ENCODE measurements at regions not wholly inside any gene's neighbourhood (a gene's known extent, or its start where the extent isn't known, plus 50 kb on each side); places are given as distances from the start of the nearest gene placed in this dataset.
"Not testable (repeated sequence)": the region's sequence is repeated elsewhere in the genome, so short reads cannot be mapped to it uniquely, and the experiment has no call there.

DNA sequence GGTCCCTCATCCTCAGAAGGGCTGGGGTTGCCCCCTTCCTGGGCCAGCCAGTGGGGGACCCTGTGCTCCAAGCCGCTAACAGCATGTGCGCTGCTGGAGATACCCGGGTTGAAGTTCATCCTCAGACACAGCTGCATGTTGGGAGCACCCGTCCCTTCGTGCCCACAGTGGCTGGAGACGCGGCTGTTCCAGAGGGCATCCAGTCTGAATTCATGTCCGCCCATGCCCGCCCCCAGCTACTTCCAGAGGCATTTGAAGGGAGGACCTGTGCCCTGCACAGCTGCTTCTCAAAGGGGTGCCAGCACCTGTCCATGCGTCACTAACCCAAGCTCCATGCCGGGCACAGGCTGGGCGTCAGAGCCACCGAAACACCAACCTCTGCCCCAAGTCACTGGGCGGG is 68.1 kb upstream of the ADGRA1 start:
- no peak for DNase-seq

DNA sequence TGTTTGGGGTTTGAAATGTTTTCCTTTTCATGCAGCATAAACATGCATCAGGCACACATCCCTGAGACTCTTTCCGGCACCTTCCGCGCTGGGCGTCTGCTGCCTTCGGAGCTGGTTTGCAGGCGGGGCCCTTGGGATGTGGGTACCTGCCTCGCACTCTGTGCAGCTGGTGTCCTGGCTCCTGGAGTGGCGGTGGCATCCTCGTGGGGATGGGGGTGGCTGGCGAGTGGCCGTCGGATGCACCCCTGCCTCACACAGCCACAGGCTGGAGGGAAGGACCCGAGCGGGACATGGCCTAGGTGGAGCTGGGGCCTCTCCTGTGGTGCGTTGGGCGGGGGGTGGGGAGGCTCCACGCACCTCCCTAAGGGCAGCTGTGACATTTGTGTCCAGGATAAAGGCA is 68.5 kb upstream of the ADGRA1 start:
- no peak for DNase-seq

DNA sequence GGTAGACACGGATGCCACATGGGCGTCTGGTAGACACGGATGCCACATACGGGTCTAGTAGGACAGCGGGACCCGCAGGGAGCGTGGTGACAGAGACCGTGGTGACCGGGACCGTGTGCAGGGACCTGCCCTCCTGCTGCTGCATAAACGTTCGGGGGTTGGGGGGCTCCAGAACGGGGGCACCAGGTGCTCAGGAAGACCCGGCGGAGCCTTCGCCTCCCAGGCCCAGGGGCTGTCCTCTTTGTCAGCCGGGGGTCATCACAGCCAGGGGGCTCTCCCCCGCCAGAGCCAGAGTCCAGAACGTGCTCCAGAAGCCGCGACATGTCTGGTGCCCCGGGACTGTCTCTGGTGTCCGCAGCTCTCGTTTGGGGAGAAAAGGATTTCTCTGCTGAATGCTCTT is 69.2 kb upstream of the ADGRA1 start:
- DNase-seq = no peak

- no peak for DNase-seq
Observed at GRCh38 chr10:133017203-133017601, 70.5 kb upstream of the ADGRA1 start.

DNA sequence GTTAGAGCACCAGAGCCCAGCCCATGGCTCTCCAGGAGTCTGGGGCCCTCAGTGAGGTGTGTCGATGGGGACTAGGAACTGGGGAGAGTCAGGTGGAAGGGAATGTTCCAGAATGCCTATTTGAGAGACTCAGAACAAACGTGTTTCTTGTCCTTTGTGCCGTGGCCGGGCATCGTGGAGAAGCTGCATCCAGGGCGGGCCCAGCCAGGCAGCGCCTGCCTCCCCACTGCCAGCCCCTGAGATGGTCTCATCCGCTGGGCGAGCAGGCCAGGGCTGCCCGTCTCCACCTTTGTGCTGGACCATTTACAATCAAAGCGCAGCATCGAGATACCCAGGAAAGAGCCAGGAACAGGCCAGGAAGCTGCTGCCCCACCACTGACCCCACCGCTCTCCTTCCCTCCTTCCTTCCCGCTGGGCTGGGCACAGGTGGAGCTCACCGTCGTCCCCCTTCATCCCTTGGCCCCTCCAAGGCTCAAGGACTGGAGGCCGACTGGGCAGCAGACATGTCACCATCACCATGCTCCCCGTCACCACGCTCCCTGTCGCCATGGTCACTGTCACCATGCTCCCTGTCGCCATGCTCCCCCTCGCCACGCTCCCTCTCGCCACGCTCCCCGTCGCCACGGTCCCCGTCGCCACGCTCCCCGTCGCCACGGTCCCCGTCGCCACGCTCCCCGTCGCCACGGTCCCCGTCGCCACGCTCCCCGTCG is 71.1 kb upstream of the ADGRA1 start:
- DNase-seq = no peak

- no peak for DNase-seq
Observed at GRCh38 chr10:133015816-133016462, 71.8 kb upstream of the ADGRA1 start.

DNA sequence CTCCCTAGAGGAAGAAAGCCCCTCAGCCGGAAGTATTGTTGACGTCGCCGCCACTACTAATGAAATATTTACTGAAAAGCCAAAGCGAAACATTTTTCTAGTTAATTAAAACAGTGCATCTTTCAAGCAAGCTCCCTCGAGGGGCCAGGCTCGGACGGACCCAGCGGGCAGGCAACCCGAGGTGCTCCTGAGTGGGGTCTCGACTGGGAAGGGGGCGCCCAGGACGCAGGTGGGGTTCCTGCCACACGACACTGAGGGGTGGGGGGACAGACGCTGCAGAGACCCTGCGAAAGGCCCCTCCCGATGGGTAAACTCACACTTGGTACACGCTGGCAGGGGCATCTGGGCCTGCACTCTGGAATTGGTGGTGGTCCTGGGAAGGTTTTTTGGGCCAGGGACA is 72.4 kb upstream of the ADGRA1 start:
- no peak for DNase-seq

- DNase-seq = no peak
Observed at GRCh38 chr10:133014416-133015210, 72.2 kb upstream of the CFAP46 start.

GRCh38 chr10:133013463-133013862 is 71.1 kb upstream of the CFAP46 start:
- no peak for DNase-seq

GRCh38 chr10:133012573-133013359 is 70.4 kb upstream of the CFAP46 start:
- DNase-seq = no peak

- DNase-seq = no peak
Observed at GRCh38 chr10:133011882-133012281, 69.5 kb upstream of the CFAP46 start.

- not testable (repeated sequence) for DNase-seq
Observed at GRCh38 chr10:133011393-133011792, 69.0 kb upstream of the CFAP46 start.

- DNase-seq = not testable (repeated sequence)
Observed at GRCh38 chr10:133010843-133011179, 68.4 kb upstream of the CFAP46 start.

DNA sequence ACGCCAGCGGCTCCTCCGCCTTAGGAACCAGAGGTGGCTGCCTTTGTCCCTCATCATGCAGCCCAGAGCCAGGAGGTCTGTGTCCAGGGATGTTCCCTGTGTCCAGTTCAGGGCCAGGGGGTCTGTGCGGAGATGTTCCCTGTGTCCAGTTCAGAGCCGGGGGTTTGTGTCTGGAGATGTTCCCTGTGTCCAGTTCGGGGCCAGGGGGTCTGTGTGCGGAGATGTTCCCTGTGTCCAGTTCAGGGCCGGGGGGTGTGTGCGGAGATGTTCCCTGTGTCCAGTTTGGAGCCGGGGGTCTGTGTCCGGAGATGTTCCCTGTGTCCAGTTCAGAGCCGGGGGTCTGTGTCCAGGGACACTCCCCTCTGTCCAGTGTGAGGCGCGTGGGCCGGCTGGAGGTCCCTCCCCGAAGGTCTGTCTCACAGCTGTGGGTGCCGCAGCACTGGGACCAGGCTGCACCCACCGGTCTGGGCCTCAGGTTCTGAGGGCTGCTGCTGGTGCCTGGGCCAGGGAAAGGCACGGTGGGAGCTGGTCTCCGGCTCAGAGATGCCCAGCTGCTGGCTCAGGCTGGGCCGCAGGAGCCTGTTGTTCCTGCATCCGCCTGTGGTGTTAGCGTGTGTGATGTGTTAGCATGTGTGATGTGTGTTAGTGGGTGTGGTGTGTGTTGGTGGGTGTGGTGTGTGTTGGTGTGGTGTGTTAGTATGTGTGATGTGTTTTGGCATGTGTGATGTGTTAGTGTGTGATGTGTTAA is 67.9 kb upstream of the CFAP46 start:
- DNase-seq = no peak

DNA sequence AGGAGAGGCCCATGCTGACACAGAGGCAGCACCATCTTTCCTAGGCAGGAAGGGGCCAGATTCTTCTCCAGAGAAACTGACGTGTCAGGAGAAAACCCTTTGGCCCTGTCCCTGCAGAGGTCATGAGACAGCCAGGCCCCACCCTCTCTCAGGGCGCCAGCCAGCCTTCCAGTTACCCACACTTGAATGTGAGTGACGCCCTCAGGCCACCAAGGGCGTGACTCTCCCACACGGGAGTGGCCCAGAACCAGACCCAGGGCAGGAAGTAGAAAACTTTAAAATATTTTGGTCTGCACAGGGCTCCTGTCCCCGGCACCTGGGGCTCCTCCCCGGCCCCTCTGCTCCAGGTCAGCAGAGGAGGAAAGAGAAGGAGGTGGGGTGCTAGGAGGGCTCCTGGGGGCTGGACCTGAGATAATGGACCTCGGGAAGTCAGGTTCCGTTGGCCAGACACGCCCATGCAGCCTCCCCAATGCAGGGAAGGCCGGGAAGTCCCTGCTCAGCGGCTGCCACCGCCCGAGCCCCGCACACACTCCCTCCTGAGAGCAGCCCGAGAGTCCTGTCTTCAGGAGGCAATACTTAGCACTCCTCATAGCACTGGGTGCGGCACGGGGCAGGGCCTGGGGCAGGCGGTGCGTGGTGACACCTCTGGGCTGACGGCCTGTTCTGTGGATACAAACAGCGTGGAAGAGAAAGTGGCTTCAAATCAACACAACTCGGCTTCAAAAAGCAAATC is 67.0 kb upstream of the CFAP46 start:
- no peak for DNase-seq

GRCh38 chr10:133008736-133009135 is 66.4 kb upstream of the CFAP46 start:
- no peak for DNase-seq

DNA sequence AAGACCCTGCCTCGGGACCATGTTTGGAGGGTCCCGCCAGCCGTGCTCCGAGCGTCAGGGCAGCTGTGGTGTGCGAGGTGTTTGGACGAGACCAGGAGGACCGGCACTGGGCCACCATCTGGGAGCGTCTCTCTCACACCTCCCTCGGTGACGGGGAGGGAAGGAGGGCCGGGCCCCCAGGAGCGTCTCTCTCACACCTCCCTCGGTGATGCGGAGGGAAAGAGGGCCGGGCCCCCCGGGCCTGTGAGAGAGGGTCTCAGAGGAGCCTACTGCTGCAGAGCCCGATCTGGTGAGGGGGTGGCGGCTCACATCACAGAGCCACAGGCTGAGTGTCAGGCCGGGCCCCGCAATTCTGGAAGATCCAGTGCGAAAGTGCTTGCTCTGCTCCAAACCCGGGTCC is 65.8 kb upstream of the CFAP46 start:
- no peak for DNase-seq

DNA sequence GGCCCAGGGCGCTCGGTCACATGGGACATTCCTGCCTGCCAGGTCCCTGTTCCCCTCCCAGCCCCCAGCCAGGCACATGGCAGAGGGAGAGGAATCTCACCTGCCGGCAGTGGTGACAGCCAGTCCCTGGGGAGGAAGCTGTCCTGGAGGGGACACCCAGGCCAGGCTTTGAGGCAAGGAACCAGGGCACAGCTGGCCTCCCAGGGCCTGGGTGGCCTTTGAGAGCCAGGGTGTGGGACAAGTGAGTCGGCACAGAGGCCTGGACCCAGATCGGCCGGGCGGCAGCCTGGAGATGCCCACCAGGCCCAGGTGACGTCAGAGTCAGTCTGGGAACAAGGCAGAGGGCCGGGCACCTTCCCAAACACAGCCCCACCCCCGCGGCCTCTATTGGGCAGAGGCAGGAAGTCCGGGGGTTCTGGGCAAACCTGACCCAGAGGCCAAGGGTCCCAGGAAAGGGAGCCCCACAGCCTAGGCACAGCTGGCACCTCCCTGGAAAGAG is 65.0 kb upstream of the CFAP46 start:
- no peak for DNase-seq

- DNase-seq = no peak
Observed at GRCh38 chr10:133006806-133007205, 64.4 kb upstream of the CFAP46 start.

DNA sequence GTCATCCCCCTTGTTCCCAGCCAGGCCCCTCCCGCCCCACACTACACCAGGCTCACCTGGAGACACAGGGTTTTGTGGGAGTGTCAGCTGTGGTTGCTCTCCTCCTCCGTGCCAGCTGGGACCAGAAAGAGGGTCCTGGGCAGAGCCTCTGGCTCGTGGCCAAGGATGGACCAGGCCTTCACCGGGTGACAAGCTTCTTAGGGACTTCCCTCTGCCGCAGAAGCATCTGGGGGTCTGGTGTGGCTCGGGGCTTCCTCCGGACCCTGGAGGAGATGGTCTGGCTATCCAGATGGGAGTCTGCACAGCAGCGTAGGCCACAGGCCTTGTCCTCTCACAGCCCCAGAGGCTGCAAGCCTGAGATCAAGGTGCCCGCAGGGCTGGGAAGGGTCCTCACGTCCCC is 63.8 kb upstream of the CFAP46 start:
- no peak for DNase-seq

DNA sequence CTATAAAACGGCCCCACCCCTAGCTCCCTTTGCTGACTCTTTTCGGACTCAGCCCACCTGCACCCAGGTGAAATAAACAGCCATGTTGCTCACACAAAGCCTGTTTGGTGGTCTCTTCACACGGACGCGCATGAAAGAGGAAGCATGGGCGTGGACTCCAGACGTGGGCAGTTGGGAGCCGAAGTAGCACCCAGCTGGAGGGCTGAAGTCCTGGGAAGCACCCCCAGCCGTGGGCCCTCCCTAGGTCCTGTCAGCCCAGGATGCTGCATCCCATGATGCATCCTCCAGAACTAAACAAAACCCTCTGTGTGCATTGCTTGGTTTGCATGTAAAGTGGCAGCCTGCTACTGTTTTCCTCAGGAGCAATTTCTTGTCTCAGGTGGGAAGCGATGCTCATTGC is 62.1 kb upstream of the CFAP46 start:
- no peak for DNase-seq

- no peak for DNase-seq
Observed at GRCh38 chr10:133003188-133003587, 60.8 kb upstream of the CFAP46 start.

Data from NCI-H1105 treated with DMSO at 0.1 percent for 48 hours (cell line).